Nephron (organoid): ENCODE measurements at regions not wholly inside any gene's neighbourhood (a gene's known extent, or its start where the extent isn't known, plus 50 kb on each side); places are given as distances from the start of the nearest gene placed in this dataset.

ENCODE experiments used
- H3K27ac Mint-ChIP-seq, 3 experiments: 2 replicates each; pipeline ENCODE4 v1.8.0; 2020; ENCODE audit warnings: mixed read lengths in 3 of 3, mild to moderate bottlenecking in 2 of 3, moderate library complexity in 1 of 3
- H3K27me3 Mint-ChIP-seq: 2 replicates; pipeline ENCODE4 v1.8.0; 2021; ENCODE audit warnings: low read depth, mild to moderate bottlenecking, moderate library complexity, mixed read lengths
- H3K36me3 Mint-ChIP-seq: 2 replicates; pipeline ENCODE4 v1.8.0; 2020; ENCODE audit warnings: low read depth, mixed read lengths
- H3K4me1 Mint-ChIP-seq: 2 replicates; pipeline ENCODE4 v1.8.0; 2020; ENCODE audit warnings: mixed read lengths
- H3K4me3 Mint-ChIP-seq, 3 experiments: 2 replicates each; pipeline ENCODE4 v1.8.0; 2020; ENCODE audit warnings: mild to moderate bottlenecking in 3 of 3, mixed read lengths in 3 of 3, moderate library complexity in 2 of 3
- H3K9me3 Mint-ChIP-seq: 2 replicates; pipeline ENCODE4 v1.8.0; 2020; ENCODE audit warnings: mixed read lengths
- TF ChIP-seq, protein P1 (sequence below), 3 experiments: fragments of 200-600 bp; sonication (generic); IDR thresholded peaks; one replicate each; pipeline ENCODE4 v1.5.0; 2021; ENCODE audit warnings: antibody characterized with exemption in 3 of 3; ENCODE audit not compliant: unreplicated experiment in 3 of 3

DNA sequence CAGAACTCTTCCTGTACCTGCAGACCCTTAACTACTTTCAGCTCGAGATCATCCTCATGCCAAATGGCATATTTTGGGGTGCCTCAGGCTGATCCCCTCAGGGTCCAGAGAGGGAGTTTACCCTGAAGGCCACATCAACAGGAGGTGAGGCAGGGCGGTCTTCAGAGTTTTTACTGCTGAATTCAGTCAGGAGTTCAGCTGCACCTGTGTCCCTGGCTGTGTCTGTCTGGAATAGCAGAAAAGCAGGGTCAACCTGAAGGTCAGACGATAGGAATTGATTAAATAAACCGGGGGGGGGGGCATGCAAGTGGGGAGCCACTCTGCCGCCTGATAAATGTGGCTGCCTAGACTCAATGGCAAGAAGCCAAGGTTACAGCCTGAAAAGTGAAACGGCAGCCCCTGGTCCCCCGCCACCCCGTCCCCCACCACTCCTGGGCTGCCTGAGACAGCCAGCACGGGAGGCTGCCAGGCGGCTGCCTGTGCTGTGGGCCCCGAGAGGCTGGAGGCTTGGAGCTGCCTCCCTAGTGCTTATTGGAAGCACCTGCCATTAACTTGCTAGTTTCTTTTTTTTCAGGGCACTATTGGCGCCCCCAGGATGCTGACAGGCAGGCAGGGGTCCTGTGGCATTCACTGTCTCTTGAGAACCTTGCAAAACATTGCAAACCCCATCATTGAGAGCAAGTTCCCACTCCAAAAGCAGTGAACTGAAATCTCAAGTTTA is 182.7 kb upstream of the PPP1R26 start:
- Mint-ChIP-seq H3K9me3 (no peaks in the 10 kb centered on the region), H3K4me3 (no peak overlapping the region), H3K4me1 (peaks cover 12% of the 10 kb centered on the region), H3K27me3 (peaks cover 40% of the 10 kb centered on the region), H3K36me3 (no peaks in the 10 kb centered on the region), H3K27ac (no peak overlapping the region)
- TF ChIP-seq, protein P1, sequence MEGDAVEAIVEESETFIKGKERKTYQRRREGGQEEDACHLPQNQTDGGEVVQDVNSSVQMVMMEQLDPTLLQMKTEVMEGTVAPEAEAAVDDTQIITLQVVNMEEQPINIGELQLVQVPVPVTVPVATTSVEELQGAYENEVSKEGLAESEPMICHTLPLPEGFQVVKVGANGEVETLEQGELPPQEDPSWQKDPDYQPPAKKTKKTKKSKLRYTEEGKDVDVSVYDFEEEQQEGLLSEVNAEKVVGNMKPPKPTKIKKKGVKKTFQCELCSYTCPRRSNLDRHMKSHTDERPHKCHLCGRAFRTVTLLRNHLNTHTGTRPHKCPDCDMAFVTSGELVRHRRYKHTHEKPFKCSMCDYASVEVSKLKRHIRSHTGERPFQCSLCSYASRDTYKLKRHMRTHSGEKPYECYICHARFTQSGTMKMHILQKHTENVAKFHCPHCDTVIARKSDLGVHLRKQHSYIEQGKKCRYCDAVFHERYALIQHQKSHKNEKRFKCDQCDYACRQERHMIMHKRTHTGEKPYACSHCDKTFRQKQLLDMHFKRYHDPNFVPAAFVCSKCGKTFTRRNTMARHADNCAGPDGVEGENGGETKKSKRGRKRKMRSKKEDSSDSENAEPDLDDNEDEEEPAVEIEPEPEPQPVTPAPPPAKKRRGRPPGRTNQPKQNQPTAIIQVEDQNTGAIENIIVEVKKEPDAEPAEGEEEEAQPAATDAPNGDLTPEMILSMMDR (IDR thresholded peaks at IDR 0.05; ENCODE audit: unreplicated experiment in 3 of 3): no peak

DNA sequence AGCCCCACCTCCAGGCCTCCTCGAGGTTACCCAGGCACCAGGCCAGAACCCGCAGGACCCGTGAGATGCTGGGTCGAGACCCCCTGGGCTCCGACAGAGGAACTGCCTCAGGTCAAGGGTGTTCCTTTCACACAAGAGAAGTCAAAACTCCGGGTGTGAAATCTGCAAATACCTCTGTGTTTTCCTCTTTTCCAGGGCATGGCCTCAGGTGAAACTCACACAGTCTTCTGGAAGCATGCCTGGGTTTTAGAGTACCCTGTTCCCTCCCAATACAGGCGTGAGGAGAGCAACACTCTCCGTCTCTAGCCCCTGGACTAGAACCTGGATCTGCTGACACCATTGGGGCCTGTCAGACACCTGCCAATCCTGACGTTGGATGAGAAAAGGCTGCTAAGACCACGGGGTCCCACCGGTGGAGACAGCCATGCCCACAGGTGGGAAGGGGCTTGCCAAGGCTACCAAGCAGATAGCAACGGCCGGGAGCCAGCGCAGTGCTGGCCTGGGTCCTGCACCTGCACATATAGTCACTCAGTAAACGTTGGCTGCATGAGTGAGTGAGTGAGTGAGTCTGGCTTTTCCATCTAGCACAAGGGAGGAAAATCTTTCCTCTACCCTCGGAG is 182.0 kb upstream of the PPP1R26 start:
- Mint-ChIP-seq H3K4me3 (no peak overlapping the region), H3K9me3 (no peaks in the 10 kb centered on the region), H3K4me1 (peaks cover 12% of the 10 kb centered on the region), H3K36me3 (no peaks in the 10 kb centered on the region), H3K27me3 (peaks cover 40% of the 10 kb centered on the region), H3K27ac (no peak overlapping the region)
- TF ChIP-seq, protein P1 (IDR thresholded peaks at IDR 0.05; ENCODE audit: unreplicated experiment in 3 of 3): no peak

DNA sequence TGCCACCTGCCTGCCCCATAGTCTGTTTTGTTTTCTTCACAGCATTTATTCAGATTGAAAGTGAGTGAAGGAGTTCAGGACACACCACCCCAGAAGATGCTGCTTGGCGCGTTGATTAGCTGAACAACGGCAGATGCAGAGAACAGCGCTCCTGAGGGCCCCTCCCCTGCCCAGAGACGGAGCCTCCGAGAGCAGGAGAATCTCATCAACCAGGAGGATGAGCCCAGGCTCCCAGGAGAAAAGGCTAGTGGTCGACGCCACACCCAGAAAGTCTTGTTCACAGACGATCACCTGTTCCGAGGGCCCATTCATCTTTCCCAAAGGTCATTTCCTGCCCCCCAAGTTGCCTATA is 180.4 kb upstream of the PPP1R26 start:
- Mint-ChIP-seq H3K4me3 (no peak overlapping the region), H3K27ac (no peak overlapping the region), H3K36me3 (no peaks in the 10 kb centered on the region), H3K9me3 (peaks cover 5% of the 10 kb centered on the region), H3K4me1 (peaks cover 6% of the 10 kb centered on the region), H3K27me3 (peaks cover 53% of the 10 kb centered on the region)
- TF ChIP-seq, protein P1 (IDR thresholded peaks at IDR 0.05; ENCODE audit: unreplicated experiment in 3 of 3): no peak

DNA sequence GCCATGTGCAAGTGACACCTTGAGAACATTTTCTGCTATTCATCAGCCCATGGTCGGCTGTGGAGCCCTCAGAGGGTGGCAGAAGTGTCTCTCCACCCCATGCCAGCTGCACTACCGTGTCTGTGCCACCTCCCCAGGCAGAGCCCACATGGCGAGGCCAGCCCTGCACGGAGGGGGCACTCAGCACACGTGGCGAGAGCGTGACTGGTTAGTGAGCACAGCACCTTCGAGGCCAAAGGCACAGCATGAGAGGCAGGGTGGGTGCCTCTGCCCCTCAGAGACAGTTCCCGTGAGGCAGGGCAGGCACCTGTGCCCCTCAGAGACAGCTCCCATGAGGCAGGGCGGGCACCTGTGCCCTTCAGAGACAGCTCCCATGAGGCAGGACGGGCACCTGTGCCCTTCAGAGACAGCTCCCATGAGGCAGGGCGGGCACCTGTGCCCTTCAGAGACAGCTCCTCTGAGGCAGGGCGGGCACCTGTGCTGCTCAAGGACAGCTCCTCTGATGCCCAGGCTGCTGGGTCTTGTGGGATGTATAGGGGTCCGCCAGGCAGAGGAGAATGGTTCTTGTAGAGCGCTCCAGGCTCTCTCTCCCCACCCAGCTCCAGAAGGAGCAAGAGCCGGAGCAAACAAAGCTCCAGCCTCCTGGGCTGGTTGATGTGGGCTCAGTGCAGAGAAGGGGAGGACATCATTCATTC is 179.8 kb upstream of the PPP1R26 start:
- Mint-ChIP-seq H3K9me3 (peaks cover 5% of the 10 kb centered on the region), H3K36me3 (no peaks in the 10 kb centered on the region), H3K4me1 (peaks cover 6% of the 10 kb centered on the region), H3K27ac (no peak overlapping the region), H3K4me3 (no peak overlapping the region), H3K27me3 (peaks cover 59% of the 10 kb centered on the region)
- TF ChIP-seq, protein P1 (IDR thresholded peaks at IDR 0.05; ENCODE audit: unreplicated experiment in 3 of 3): no peak

DNA sequence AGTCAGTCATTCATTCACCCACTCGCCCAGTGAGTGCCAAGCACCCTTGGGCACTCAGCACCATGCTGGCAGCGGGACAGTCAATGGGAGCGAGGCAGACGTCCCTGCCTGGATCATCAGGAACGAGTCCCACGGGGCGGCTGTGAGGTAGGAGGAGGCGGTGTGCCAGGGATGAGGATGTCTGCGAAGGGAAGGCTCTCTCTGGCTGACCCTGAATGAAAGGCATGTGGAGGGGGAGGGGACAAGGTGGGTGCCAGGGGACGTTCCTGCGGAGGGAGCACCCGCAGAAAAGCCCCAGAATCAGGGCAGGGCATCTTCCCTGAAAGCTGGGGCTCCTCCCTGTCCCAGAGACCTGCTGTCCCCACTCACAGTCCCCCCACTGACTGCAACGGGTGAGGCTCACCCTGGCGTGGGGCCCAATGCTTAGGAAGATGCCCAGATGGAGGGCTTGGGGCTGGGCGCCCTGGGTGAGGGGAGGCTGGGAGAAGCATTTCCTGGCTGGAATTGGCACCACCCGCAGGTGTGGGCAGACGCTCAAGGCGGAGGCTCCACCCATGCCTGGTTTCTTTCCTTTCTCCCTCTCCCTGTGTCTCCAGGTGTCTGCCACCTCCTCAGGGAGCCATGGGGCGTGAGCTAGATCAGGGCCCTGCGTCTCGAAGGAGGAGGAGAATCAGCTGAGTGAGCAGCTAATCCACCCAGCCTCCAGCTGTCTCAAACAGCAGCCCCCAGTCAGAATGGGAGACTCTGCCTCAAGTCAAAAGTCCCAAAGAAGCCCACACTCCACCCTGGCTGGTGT is 179.0 kb upstream of the PPP1R26 start:
- Mint-ChIP-seq H3K4me1 (peaks cover 6% of the 10 kb centered on the region), H3K36me3 (no peaks in the 10 kb centered on the region), H3K9me3 (peaks cover 5% of the 10 kb centered on the region), H3K4me3 (no peak overlapping the region), H3K27me3 (peaks cover 63% of the 10 kb centered on the region), H3K27ac (no peak overlapping the region)
- TF ChIP-seq, protein P1 (IDR thresholded peaks at IDR 0.05; ENCODE audit: unreplicated experiment in 3 of 3): no peak
